ENCODE measurements at regions not wholly inside any gene's neighbourhood (a gene's known extent, or its start where the extent isn't known, plus 50 kb on each side); places are given as distances from the start of the nearest gene placed in this dataset.

DNA sequence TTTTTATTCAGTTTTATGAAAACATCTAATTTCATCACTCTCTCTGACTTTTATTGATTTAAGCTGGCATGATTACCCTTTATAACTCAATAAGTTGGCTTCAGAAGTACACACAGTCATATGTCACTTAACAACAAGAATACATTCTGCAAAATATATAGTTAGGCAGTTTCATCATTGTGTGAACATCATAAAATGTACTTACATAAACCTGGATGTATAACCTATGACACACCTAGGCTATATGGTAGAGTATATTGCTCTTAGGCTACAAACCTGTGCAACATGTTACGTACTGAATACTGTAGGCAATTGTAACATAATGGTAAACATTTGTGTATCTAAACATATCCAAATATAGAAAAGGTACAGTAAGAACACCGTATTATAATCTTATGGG is 362.2 kb upstream of the BTBD3 start:
- no peak overlapping the region for H3K4me2 ChIP-seq
- no peak for ATAC-seq
- H3K27me3 ChIP-seq (ENCODE audit: insufficient read depth): no peaks in the 10 kb centered on the region
- H3K27ac ChIP-seq (ENCODE audit: low read depth): no peak overlapping the region
- H2AFZ ChIP-seq: no peak overlapping the region
- H3K4me1 Mint-ChIP-seq: no peaks in the 10 kb centered on the region
- no peaks in the 10 kb centered on the region for H3K79me2 ChIP-seq (replicated peaks; ENCODE audit: insufficient read depth)
- no peaks in the 10 kb centered on the region for H3K4me1 ChIP-seq (ENCODE audit: insufficient read depth)
- DNase-seq (ENCODE audit: low spot score): no peak
- H3F3A ChIP-seq (replicated peaks; ENCODE audit: low read depth): no peaks in the 10 kb centered on the region
- H3K4me3 Mint-ChIP-seq: no peak overlapping the region
- H3K9me2 ChIP-seq (ENCODE audit: insufficient read depth): no peaks in the 10 kb centered on the region
- H3K36me3 ChIP-seq (ENCODE audit: insufficient read depth): no peaks in the 10 kb centered on the region
- no peaks in the 10 kb centered on the region for H3K27me3 Mint-ChIP-seq (ENCODE audit: insufficient read depth, low read depth, poor library complexity)
- no peaks in the 10 kb centered on the region for H3K9me3 Mint-ChIP-seq
- no peak overlapping the region for H3K4me3 ChIP-seq
- no peak overlapping the region for H3K27ac Mint-ChIP-seq
- no peaks in the 10 kb centered on the region for H4K20me1 ChIP-seq (replicated peaks; ENCODE audit: insufficient read depth)
- H3K36me3 Mint-ChIP-seq (ENCODE audit: low read depth): no peaks in the 10 kb centered on the region
- TF ChIP-seq NANOG (IDR thresholded peaks at IDR 0.05; ENCODE audit: borderline replicate concordance): no peak
- TF ChIP-seq POLR2AphosphoS5 (IDR thresholded peaks at IDR 0.05; ENCODE audit: low read depth): no peak
- TF ChIP-seq, protein P1, sequence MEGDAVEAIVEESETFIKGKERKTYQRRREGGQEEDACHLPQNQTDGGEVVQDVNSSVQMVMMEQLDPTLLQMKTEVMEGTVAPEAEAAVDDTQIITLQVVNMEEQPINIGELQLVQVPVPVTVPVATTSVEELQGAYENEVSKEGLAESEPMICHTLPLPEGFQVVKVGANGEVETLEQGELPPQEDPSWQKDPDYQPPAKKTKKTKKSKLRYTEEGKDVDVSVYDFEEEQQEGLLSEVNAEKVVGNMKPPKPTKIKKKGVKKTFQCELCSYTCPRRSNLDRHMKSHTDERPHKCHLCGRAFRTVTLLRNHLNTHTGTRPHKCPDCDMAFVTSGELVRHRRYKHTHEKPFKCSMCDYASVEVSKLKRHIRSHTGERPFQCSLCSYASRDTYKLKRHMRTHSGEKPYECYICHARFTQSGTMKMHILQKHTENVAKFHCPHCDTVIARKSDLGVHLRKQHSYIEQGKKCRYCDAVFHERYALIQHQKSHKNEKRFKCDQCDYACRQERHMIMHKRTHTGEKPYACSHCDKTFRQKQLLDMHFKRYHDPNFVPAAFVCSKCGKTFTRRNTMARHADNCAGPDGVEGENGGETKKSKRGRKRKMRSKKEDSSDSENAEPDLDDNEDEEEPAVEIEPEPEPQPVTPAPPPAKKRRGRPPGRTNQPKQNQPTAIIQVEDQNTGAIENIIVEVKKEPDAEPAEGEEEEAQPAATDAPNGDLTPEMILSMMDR (conservative IDR thresholded peaks at IDR 0.05; ENCODE audit: low read depth in 2 of 2): no peak
- no peak for TF ChIP-seq STAT1 (IDR thresholded peaks at IDR 0.05; ENCODE audit: unreplicated experiment)
- no peak for TF ChIP-seq ZNF114 (CRISPR knock-in tag; IDR thresholded peaks at IDR 0.05)
- TF ChIP-seq EZH2phosphoT487 (IDR thresholded peaks at IDR 0.05; ENCODE audit: unreplicated experiment): no peak
- TF ChIP-seq, protein P2, sequence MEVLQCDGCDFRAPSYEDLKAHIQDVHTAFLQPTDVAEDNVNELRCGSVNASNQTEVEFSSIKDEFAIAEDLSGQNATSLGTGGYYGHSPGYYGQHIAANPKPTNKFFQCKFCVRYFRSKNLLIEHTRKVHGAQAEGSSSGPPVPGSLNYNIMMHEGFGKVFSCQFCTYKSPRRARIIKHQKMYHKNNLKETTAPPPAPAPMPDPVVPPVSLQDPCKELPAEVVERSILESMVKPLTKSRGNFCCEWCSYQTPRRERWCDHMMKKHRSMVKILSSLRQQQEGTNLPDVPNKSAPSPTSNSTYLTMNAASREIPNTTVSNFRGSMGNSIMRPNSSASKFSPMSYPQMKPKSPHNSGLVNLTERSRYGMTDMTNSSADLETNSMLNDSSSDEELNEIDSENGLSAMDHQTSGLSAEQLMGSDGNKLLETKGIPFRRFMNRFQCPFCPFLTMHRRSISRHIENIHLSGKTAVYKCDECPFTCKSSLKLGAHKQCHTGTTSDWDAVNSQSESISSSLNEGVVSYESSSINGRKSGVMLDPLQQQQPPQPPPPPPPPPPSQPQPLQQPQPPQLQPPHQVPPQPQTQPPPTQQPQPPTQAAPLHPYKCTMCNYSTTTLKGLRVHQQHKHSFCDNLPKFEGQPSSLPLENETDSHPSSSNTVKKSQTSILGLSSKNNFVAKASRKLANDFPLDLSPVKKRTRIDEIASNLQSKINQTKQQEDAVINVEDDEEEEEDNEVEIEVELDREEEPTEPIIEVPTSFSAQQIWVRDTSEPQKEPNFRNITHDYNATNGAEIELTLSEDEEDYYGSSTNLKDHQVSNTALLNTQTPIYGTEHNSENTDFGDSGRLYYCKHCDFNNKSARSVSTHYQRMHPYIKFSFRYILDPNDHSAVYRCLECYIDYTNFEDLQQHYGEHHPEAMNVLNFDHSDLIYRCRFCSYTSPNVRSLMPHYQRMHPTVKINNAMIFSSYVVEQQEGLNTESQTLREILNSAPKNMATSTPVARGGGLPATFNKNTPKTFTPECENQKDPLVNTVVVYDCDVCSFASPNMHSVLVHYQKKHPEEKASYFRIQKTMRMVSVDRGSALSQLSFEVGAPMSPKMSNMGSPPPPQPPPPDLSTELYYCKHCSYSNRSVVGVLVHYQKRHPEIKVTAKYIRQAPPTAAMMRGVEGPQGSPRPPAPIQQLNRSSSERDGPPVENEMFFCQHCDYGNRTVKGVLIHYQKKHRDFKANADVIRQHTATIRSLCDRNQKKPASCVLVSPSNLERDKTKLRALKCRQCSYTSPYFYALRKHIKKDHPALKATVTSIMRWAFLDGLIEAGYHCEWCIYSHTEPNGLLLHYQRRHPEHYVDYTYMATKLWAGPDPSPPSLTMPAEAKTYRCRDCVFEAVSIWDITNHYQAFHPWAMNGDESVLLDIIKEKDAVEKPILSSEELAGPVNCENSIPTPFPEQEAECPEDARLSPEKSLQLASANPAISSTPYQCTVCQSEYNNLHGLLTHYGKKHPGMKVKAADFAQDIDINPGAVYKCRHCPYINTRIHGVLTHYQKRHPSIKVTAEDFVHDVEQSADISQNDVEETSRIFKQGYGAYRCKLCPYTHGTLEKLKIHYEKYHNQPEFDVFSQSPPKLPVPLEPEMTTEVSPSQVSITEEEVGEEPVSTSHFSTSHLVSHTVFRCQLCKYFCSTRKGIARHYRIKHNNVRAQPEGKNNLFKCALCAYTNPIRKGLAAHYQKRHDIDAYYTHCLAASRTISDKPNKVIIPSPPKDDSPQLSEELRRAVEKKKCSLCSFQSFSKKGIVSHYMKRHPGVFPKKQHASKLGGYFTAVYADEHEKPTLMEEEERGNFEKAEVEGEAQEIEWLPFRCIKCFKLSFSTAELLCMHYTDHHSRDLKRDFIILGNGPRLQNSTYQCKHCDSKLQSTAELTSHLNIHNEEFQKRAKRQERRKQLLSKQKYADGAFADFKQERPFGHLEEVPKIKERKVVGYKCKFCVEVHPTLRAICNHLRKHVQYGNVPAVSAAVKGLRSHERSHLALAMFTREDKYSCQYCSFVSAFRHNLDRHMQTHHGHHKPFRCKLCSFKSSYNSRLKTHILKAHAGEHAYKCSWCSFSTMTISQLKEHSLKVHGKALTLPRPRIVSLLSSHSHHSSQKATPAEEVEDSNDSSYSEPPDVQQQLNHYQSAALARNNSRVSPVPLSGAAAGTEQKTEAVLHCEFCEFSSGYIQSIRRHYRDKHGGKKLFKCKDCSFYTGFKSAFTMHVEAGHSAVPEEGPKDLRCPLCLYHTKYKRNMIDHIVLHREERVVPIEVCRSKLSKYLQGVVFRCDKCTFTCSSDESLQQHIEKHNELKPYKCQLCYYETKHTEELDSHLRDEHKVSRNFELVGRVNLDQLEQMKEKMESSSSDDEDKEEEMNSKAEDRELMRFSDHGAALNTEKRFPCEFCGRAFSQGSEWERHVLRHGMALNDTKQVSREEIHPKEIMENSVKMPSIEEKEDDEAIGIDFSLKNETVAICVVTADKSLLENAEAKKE (CRISPR knock-in tag; IDR thresholded peaks at IDR 0.05): no peak
- TF ChIP-seq CREB1 (CRISPR knock-in tag; IDR thresholded peaks at IDR 0.05; ENCODE audit: low read depth): no peak
- TF ChIP-seq JUNB (IDR thresholded peaks at IDR 0.05; ENCODE audit: unreplicated experiment): no peak
- no peak for TF ChIP-seq ZNF331 (CRISPR knock-in tag; IDR thresholded peaks at IDR 0.05; ENCODE audit: low read depth)
- no peak for TF ChIP-seq EZH2 (IDR thresholded peaks at IDR 0.05; ENCODE audit: low read depth, unreplicated experiment)
- TF ChIP-seq, protein P3, sequence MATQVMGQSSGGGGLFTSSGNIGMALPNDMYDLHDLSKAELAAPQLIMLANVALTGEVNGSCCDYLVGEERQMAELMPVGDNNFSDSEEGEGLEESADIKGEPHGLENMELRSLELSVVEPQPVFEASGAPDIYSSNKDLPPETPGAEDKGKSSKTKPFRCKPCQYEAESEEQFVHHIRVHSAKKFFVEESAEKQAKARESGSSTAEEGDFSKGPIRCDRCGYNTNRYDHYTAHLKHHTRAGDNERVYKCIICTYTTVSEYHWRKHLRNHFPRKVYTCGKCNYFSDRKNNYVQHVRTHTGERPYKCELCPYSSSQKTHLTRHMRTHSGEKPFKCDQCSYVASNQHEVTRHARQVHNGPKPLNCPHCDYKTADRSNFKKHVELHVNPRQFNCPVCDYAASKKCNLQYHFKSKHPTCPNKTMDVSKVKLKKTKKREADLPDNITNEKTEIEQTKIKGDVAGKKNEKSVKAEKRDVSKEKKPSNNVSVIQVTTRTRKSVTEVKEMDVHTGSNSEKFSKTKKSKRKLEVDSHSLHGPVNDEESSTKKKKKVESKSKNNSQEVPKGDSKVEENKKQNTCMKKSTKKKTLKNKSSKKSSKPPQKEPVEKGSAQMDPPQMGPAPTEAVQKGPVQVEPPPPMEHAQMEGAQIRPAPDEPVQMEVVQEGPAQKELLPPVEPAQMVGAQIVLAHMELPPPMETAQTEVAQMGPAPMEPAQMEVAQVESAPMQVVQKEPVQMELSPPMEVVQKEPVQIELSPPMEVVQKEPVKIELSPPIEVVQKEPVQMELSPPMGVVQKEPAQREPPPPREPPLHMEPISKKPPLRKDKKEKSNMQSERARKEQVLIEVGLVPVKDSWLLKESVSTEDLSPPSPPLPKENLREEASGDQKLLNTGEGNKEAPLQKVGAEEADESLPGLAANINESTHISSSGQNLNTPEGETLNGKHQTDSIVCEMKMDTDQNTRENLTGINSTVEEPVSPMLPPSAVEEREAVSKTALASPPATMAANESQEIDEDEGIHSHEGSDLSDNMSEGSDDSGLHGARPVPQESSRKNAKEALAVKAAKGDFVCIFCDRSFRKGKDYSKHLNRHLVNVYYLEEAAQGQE (IDR thresholded peaks at IDR 0.05; ENCODE audit: unreplicated experiment): no peak
- TF ChIP-seq, protein P4, sequence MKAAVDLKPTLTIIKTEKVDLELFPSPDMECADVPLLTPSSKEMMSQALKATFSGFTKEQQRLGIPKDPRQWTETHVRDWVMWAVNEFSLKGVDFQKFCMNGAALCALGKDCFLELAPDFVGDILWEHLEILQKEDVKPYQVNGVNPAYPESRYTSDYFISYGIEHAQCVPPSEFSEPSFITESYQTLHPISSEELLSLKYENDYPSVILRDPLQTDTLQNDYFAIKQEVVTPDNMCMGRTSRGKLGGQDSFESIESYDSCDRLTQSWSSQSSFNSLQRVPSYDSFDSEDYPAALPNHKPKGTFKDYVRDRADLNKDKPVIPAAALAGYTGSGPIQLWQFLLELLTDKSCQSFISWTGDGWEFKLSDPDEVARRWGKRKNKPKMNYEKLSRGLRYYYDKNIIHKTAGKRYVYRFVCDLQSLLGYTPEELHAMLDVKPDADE (IDR thresholded peaks at IDR 0.05): no peak

All from GM23338 (cell line).